GM08714 (cell line): ENCODE measurements at regions not wholly inside any gene's neighbourhood (a gene's known extent, or its start where the extent isn't known, plus 50 kb on each side); places are given as distances from the start of the nearest gene placed in this dataset.

Source experiments
- H3K4me3 ChIP-seq: fragments of 200-500 bp; sonication (Bioruptor generic); 2 replicates; pipeline ENCODE4 v1.5.1; 2014; ENCODE audit warnings: mild to moderate bottlenecking, low read length, inconsistent platforms
- ZNF274 ChIP-seq: IDR thresholded peaks from 2 replicates; pipeline ENCODE4 v1.6.1; 2012; ENCODE audit warnings: mild to moderate bottlenecking, low read depth, low read length

- H3K4me3 ChIP-seq, result no peak overlapping the region
- no peak for TF ChIP-seq ZNF274
Measured at GRCh38 chr2:237011206-237011795, 74.4 kb upstream of the COPS8 start.

- TF ChIP-seq ZNF274, result no peak
- no peak overlapping the region for H3K4me3 ChIP-seq
Measured at GRCh38 chr2:237012004-237012403, 73.7 kb upstream of the COPS8 start.

GRCh38 chr2:237012577-237013267, 73.0 kb upstream of the COPS8 start:
- H3K4me3 ChIP-seq, result no peak overlapping the region
- TF ChIP-seq ZNF274, result no peak

GRCh38 chr2:237016121-237016915, 69.4 kb upstream of the COPS8 start:
- no peak overlapping the region for H3K4me3 ChIP-seq
- no peak for TF ChIP-seq ZNF274

GRCh38 chr2:237020090-237020489, 65.6 kb upstream of the COPS8 start:
- no peak overlapping the region for H3K4me3 ChIP-seq
- TF ChIP-seq ZNF274, result no peak

GRCh38 chr2:237022533-237022932, 63.2 kb upstream of the COPS8 start:
- no peak overlapping the region for H3K4me3 ChIP-seq
- no peak for TF ChIP-seq ZNF274

- TF ChIP-seq ZNF274, result no peak
- no peak overlapping the region for H3K4me3 ChIP-seq
Measured at GRCh38 chr2:237024255-237024654, 61.4 kb upstream of the COPS8 start.

- TF ChIP-seq ZNF274, result no peak
- H3K4me3 ChIP-seq, result no peak overlapping the region
Measured at GRCh38 chr2:237025090-237025865, 60.4 kb upstream of the COPS8 start.

GRCh38 chr2:237026981-237027711, 58.5 kb upstream of the COPS8 start:
- no peak overlapping the region for H3K4me3 ChIP-seq
- TF ChIP-seq ZNF274, result no peak

GRCh38 chr2:237027712-237028029, 58.0 kb upstream of the COPS8 start:
- no peak for TF ChIP-seq ZNF274
- H3K4me3 ChIP-seq, result no peak overlapping the region

GRCh38 chr2:237030382-237030781, 55.3 kb upstream of the COPS8 start:
- no peak overlapping the region for H3K4me3 ChIP-seq
- no peak for TF ChIP-seq ZNF274

- H3K4me3 ChIP-seq, result no peak overlapping the region
- TF ChIP-seq ZNF274, result no peak
Measured at GRCh38 chr2:237033536-237034060, 52.1 kb upstream of the COPS8 start.

- no peak overlapping the region for H3K4me3 ChIP-seq
- no peak for TF ChIP-seq ZNF274
Measured at GRCh38 chr2:237035781-237036475, 49.8 kb upstream of the COPS8 start.
